OCI-LY1 (cell line): ENCODE measurements at regions not wholly inside any gene's neighbourhood (a gene's known extent, or its start where the extent isn't known, plus 50 kb on each side); places are given as distances from the start of the nearest gene placed in this dataset.

ENCODE experiments used
- H2AFZ ChIP-seq: fragments of 200-600 bp; sonication (generic), shearing (Covaris generic); 2 replicates; pipeline ENCODE4 v1.6.0; 2014; ENCODE audit warnings: antibody characterized with exemption, mild to moderate bottlenecking, low read length
- H3F3A ChIP-seq: fragments of 200-600 bp; sonication (generic), shearing (Covaris generic); 2 replicates; pipeline ENCODE4 v1.6.0; 2014; ENCODE audit warnings: mild to moderate bottlenecking, antibody characterized with exemption, low read length, moderate library complexity; ENCODE audit not compliant: insufficient read depth
- H3K27ac ChIP-seq: fragments of 200-600 bp; sonication (generic); 2 replicates; pipeline ENCODE4 v1.5.1; 2014; ENCODE audit warnings: low read length, mixed run types, mild to moderate bottlenecking, low read depth; ENCODE audit not compliant: poor library complexity, severe bottlenecking
- H3K27me3 ChIP-seq: fragments of 200-600 bp; sonication (generic); 2 replicates; pipeline ENCODE4 v1.6.0; 2014; ENCODE audit warnings: antibody characterized with exemption, mild to moderate bottlenecking, low read length, moderate library complexity; ENCODE audit not compliant: insufficient read depth
- H3K36me3 ChIP-seq: fragments of 200-600 bp; sonication (generic); 2 replicates; pipeline ENCODE4 v1.6.1; 2014; ENCODE audit warnings: mild to moderate bottlenecking, antibody characterized with exemption, low read length, moderate library complexity, mixed read lengths; ENCODE audit not compliant: insufficient read depth
- H3K4me1 ChIP-seq: fragments of 200-600 bp; sonication (generic); 2 replicates; pipeline ENCODE4 v1.5.1; 2014; ENCODE audit warnings: mild to moderate bottlenecking, low read length, moderate library complexity; ENCODE audit not compliant: insufficient read depth, severe bottlenecking
- H3K4me2 ChIP-seq: fragments of 200-600 bp; sonication (generic), shearing (Covaris generic); 2 replicates; pipeline ENCODE4 v1.6.1; 2014; ENCODE audit warnings: low read length
- H3K4me3 ChIP-seq: fragments of 200-600 bp; sonication (generic); 2 replicates; pipeline ENCODE4 v1.5.1; 2014; ENCODE audit warnings: low read length, low read depth, mild to moderate bottlenecking, mixed read lengths; ENCODE audit not compliant: poor library complexity, severe bottlenecking
- H3K79me2 ChIP-seq: fragments of 200-600 bp; shearing (Covaris generic); 2 replicates; pipeline ENCODE4 v1.6.1; 2016; ENCODE audit warnings: mixed run types, low read length, mixed read lengths; ENCODE audit not compliant: insufficient read depth
- H3K9ac ChIP-seq: fragments of 200-600 bp; sonication (generic), shearing (Covaris generic); 2 replicates; pipeline ENCODE4 v1.6.1; 2014; ENCODE audit warnings: mild to moderate bottlenecking, low read length, mixed read lengths
- H3K9me2 ChIP-seq: fragments of 200-600 bp; sonication (generic), shearing (Covaris generic); 2 replicates; pipeline ENCODE4 v1.6.1; 2014; ENCODE audit warnings: low read depth, mild to moderate bottlenecking, low read length, mixed read lengths
- H3K9me3 ChIP-seq: fragments of 200-600 bp; shearing (Covaris generic); 2 replicates; pipeline ENCODE4 v1.6.1; 2014; ENCODE audit warnings: low read length, mixed read lengths
- H4K20me1 ChIP-seq: fragments of 200-600 bp; sonication (generic), shearing (Covaris generic); 2 replicates; pipeline ENCODE4 v1.6.0; 2016; ENCODE audit warnings: mild to moderate bottlenecking, low read length; ENCODE audit not compliant: insufficient read depth
- EZH2 ChIP-seq: fragments of 200-600 bp; sonication (generic), shearing (Covaris generic); IDR thresholded peaks from 2 replicates; pipeline ENCODE4 v1.8.0; 2017; ENCODE audit warnings: borderline replicate concordance, mixed run types, mild to moderate bottlenecking, antibody characterized with exemption, low read length, moderate library complexity, mixed read lengths
- TF ChIP-seq, protein P1 (sequence below): fragments of 200-600 bp; sonication (generic), shearing (Covaris generic); IDR thresholded peaks from 2 replicates; pipeline ENCODE4 v1.5.1; 2017; ENCODE audit warnings: mild to moderate bottlenecking, antibody characterized with exemption, low read length, moderate library complexity, mixed read lengths

DNA sequence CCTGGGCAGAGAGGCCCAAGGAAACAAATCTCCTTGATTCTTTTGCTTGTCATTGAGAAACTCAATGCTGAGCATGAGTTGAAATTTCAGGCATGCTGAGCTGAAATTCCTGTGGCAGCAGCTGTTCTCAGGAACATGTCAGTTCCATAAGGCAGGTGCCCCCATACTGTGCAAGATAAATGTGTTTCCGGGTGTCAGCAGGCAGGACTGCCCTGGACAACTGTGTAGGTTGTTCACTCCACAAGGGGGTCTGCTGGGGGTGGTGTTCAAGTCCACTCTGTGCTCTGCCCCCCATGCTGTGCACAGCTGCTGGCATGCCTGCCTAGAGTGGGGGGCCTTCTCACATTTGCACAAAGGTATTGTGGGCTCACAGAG lies 133.7 kb downstream of the CTTN start:
- TF ChIP-seq EZH2, result no peak
- TF ChIP-seq, protein P1, sequence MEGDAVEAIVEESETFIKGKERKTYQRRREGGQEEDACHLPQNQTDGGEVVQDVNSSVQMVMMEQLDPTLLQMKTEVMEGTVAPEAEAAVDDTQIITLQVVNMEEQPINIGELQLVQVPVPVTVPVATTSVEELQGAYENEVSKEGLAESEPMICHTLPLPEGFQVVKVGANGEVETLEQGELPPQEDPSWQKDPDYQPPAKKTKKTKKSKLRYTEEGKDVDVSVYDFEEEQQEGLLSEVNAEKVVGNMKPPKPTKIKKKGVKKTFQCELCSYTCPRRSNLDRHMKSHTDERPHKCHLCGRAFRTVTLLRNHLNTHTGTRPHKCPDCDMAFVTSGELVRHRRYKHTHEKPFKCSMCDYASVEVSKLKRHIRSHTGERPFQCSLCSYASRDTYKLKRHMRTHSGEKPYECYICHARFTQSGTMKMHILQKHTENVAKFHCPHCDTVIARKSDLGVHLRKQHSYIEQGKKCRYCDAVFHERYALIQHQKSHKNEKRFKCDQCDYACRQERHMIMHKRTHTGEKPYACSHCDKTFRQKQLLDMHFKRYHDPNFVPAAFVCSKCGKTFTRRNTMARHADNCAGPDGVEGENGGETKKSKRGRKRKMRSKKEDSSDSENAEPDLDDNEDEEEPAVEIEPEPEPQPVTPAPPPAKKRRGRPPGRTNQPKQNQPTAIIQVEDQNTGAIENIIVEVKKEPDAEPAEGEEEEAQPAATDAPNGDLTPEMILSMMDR, result no peak
- Histone ChIP-seq H3K9me3 (no peaks in the 10 kb centered on the region), H3K27ac (no peak overlapping the region), H3K9me2 (no peaks in the 10 kb centered on the region), H3K79me2 (no peaks in the 10 kb centered on the region), H3K9ac (no peak overlapping the region), H3K27me3 (no peaks in the 10 kb centered on the region), H3K4me1 (no peaks in the 10 kb centered on the region), H3K4me2 (no peak overlapping the region), H4K20me1 (no peaks in the 10 kb centered on the region), H3K36me3 (no peaks in the 10 kb centered on the region), H3F3A (no peaks in the 10 kb centered on the region), H3K4me3 (no peak overlapping the region), H2AFZ (no peak overlapping the region)

DNA sequence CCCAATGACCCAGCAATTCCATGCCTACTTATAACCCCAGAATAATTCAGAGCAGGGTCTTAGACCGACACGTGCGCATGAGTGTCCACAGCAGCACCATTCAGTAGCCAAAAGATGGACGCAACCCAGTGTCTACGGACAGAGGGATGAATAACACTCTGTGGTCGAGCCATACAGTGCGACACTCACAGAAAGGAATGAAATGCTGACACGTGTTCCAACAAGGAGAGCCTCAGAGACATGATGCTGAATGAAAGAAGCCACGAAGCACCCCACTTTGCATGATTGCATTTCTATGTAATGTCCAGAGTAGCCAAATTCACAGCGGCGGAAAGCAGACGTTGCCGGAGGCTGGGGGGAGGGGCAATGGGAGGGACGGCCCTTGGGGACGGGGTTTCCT lies 134.4 kb downstream of the CTTN start:
- Histone ChIP-seq H3K4me1 (no peaks in the 10 kb centered on the region), H3K9ac (no peak overlapping the region), H3K27ac (no peak overlapping the region), H3K9me2 (no peaks in the 10 kb centered on the region), H3K9me3 (no peaks in the 10 kb centered on the region), H3K27me3 (no peaks in the 10 kb centered on the region), H3F3A (no peaks in the 10 kb centered on the region), H3K4me3 (no peak overlapping the region), H3K36me3 (no peaks in the 10 kb centered on the region), H3K79me2 (no peaks in the 10 kb centered on the region), H4K20me1 (no peaks in the 10 kb centered on the region), H3K4me2 (no peak overlapping the region), H2AFZ (no peak overlapping the region)
- TF ChIP-seq, protein P1, result no peak
- TF ChIP-seq EZH2, result no peak

DNA sequence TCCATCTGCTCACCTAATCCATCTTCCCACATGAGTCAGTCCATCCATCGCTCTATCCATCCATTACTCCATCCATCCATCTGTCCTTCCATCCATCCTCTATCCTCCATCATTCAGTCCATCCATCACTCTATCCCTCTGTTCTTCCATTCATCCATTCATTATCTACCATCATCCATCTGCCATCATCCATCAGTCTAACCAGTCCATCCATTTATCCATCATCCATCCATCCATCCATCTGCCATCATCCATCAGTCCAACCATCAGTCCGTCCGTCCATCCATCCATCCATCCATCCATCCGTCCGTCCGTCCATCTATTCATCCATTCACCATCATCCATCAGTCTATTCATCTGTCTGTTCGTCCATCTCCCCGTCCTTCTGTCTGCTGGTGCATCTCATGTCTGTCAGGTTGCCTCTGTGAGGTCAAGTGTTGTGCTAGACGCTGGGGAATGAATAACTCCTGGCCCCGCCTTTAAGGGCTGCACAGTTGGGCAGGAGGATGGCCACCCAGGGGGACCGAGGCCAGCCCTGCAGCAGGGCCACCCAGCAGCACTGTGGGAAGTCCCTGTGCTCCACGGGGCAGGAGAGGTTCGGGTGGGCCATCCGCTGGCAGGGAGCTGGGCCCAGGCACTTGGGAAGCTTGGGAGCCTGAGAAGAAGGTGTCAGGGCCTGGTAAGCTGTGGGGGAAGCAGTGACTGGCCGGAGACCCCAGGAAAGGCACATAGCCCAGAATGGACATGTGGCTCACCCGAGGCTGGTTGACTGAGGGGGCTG lies 137.1 kb downstream of the CTTN start:
- H2AFZ ChIP-seq, result no peak overlapping the region
- TF ChIP-seq EZH2, result no peak
- TF ChIP-seq, protein P1, result no peak
- no peak overlapping the region for H3K4me3 ChIP-seq
- no peak overlapping the region for H3K9ac ChIP-seq
- H3K27ac ChIP-seq, result no peak overlapping the region
- H3K4me1 ChIP-seq, result no peaks in the 10 kb centered on the region
- no peaks in the 10 kb centered on the region for H3K27me3 ChIP-seq
- H4K20me1 ChIP-seq, result no peaks in the 10 kb centered on the region
- H3K4me2 ChIP-seq, result no peak overlapping the region
- H3F3A ChIP-seq, result no peaks in the 10 kb centered on the region
- H3K79me2 ChIP-seq, result no peaks in the 10 kb centered on the region
- no peaks in the 10 kb centered on the region for H3K9me2 ChIP-seq
- no peaks in the 10 kb centered on the region for H3K36me3 ChIP-seq
- no peaks in the 10 kb centered on the region for H3K9me3 ChIP-seq
